WERI-Rb-1 (cell line): ENCODE measurements at regions not wholly inside any gene's neighbourhood (a gene's known extent, or its start where the extent isn't known, plus 50 kb on each side); places are given as distances from the start of the nearest gene placed in this dataset.

ENCODE experiments used
- DNase-seq: peaks from one replicate; pipeline ENCODE4 v3.0.0-alpha.2; 2020
- H3K27ac ChIP-seq: fragments of 250-450 bp; sonication (Bioruptor Pico); 2 replicates; pipeline ENCODE4 v1.5.1; 2020; ENCODE audit warnings: mild to moderate bottlenecking, moderate library complexity
- H3K27me3 ChIP-seq: fragments of 250-450 bp; sonication (Bioruptor Pico); 2 replicates; pipeline ENCODE4 v1.5.1; 2021; ENCODE audit warnings: mild to moderate bottlenecking, low read depth, moderate library complexity; ENCODE audit not compliant: insufficient read depth, severe bottlenecking
- H3K36me3 ChIP-seq: fragments of 250-450 bp; sonication (Bioruptor Pico); 2 replicates; pipeline ENCODE4 v1.5.1; 2020; ENCODE audit warnings: mild to moderate bottlenecking, moderate library complexity
- H3K4me3 ChIP-seq: 2 replicates; pipeline ENCODE4 v1.5.1; 2011; ENCODE audit warnings: low read depth, mild to moderate bottlenecking, control low read depth, low read length
- H3K9me3 ChIP-seq: fragments of 250-450 bp; sonication (Bioruptor Pico); 2 replicates; pipeline ENCODE4 v1.5.1; 2021; ENCODE audit warnings: mild to moderate bottlenecking, moderate library complexity; ENCODE audit not compliant: severe bottlenecking
- CTCF ChIP-seq: IDR thresholded peaks from 2 replicates; pipeline ENCODE4 v1.5.1; 2011; ENCODE audit warnings: low read depth, mild to moderate bottlenecking, control low read depth, inconsistent platforms, low read length

- Histone ChIP-seq H3K9me3 (no peaks in the 10 kb centered on the region), H3K27me3 (no peaks in the 10 kb centered on the region), H3K27ac (no peak overlapping the region), H3K4me3 (no peak overlapping the region), H3K36me3 (no peaks in the 10 kb centered on the region)
- no peak for DNase-seq
- no peak for TF ChIP-seq CTCF
These were observed 138.2 kb upstream of the IL12A start for GRCh38 chr3:159850481-159850880.

- Histone ChIP-seq H3K9me3 (no peaks in the 10 kb centered on the region), H3K27ac (no peak overlapping the region), H3K4me3 (no peak overlapping the region), H3K27me3 (no peaks in the 10 kb centered on the region), H3K36me3 (no peaks in the 10 kb centered on the region)
- DNase-seq = no peak
- TF ChIP-seq CTCF = no peak
These were observed 136.4 kb upstream of the IL12A start for GRCh38 chr3:159852266-159852665.

GRCh38 chr3:159852821-159853505 lies 135.7 kb upstream of the IL12A start:
- Histone ChIP-seq H3K4me3 (no peak overlapping the region), H3K27ac (no peak overlapping the region), H3K9me3 (no peaks in the 10 kb centered on the region), H3K27me3 (no peaks in the 10 kb centered on the region), H3K36me3 (no peaks in the 10 kb centered on the region)
- no peak for TF ChIP-seq CTCF
- DNase-seq = peak; percentile 29

- TF ChIP-seq CTCF = no peak
- Histone ChIP-seq H3K4me3 (no peak overlapping the region), H3K36me3 (no peaks in the 10 kb centered on the region), H3K27ac (no peak overlapping the region), H3K9me3 (no peaks in the 10 kb centered on the region), H3K27me3 (no peaks in the 10 kb centered on the region)
- no peak for DNase-seq
These were observed 135.2 kb upstream of the IL12A start for GRCh38 chr3:159853506-159853864.

GRCh38 chr3:159854500-159855124 lies 134.0 kb upstream of the IL12A start:
- no peaks in the 10 kb centered on the region for H3K9me3 ChIP-seq
- no peaks in the 10 kb centered on the region for H3K36me3 ChIP-seq
- no peaks in the 10 kb centered on the region for H3K27me3 ChIP-seq
- DNase-seq = no peak
- H3K4me3 ChIP-seq = no peak overlapping the region
- H3K27ac ChIP-seq = no peak overlapping the region
- no peak for TF ChIP-seq CTCF
